ENCODE measurements at regions not wholly inside any gene's neighbourhood (a gene's known extent, or its start where the extent isn't known, plus 50 kb on each side); places are given as distances from the start of the nearest gene placed in this dataset.

GRCh38 chr12:92276276-92276675, 130.6 kb upstream of the BTG1 start:
- H3K9me3 ChIP-seq: no peaks in the 10 kb centered on the region
- 98% methylated on average over 1 of the region's 1 CpG for WGBS, 2 donors
- no peaks in the 10 kb centered on the region for H3K27me3 ChIP-seq
- H3K27ac ChIP-seq: no peak overlapping the region
- no peaks in the 10 kb centered on the region for H3K36me3 ChIP-seq
- intact Hi-C loops (cut with DNase I): no loop called here
- no peak for DNase-seq
- TF ChIP-seq POLR2A (IDR thresholded peaks at IDR 0.05): no peak
- no peak for TF ChIP-seq CTCF (IDR thresholded peaks at IDR 0.05)
- H3K4me3 ChIP-seq (replicated peaks in 1 of 3): no peak overlapping the region
- H3K4me1 ChIP-seq: no peaks in the 10 kb centered on the region

GRCh38 chr12:92275443-92276154, 130.0 kb upstream of the BTG1 start:
- TF ChIP-seq CTCF (IDR thresholded peaks at IDR 0.05) (no peak), POLR2A (IDR thresholded peaks at IDR 0.05) (no peak)
- no peaks in the 10 kb centered on the region for H3K9me3 ChIP-seq
- intact Hi-C loops (cut with DNase I): no loop called here
- no peak overlapping the region for H3K27ac ChIP-seq
- no peaks in the 10 kb centered on the region for H3K27me3 ChIP-seq
- no peak for DNase-seq
- WGBS, 2 donors: 75 to 78% methylated on average over 7 of the region's 7 CpGs
- H3K4me3 ChIP-seq (replicated peaks in 1 of 3): no peak overlapping the region
- no peaks in the 10 kb centered on the region for H3K36me3 ChIP-seq
- H3K4me1 ChIP-seq: no peaks in the 10 kb centered on the region

- H3K27me3 ChIP-seq: no peaks in the 10 kb centered on the region
- no peaks in the 10 kb centered on the region for H3K36me3 ChIP-seq
- no peak for TF ChIP-seq CTCF (IDR thresholded peaks at IDR 0.05)
- no peak for TF ChIP-seq POLR2A (IDR thresholded peaks at IDR 0.05)
- H3K4me3 ChIP-seq (replicated peaks in 1 of 3): no peak overlapping the region
- 95% methylated on average over 2 of the region's 2 CpGs for WGBS, 2 donors
- no peak overlapping the region for H3K27ac ChIP-seq
- H3K9me3 ChIP-seq: no peaks in the 10 kb centered on the region
- intact Hi-C loops (cut with DNase I): no loop called here
- DNase-seq: no peak
- no peaks in the 10 kb centered on the region for H3K4me1 ChIP-seq
Measured at GRCh38 chr12:92273076-92273475, 127.4 kb upstream of the BTG1 start.

GRCh38 chr12:92272061-92272964, 126.7 kb upstream of the BTG1 start:
- intact Hi-C loops (cut with DNase I): no loop called here
- no peak for TF ChIP-seq CTCF (IDR thresholded peaks at IDR 0.05)
- no peak for TF ChIP-seq POLR2A (IDR thresholded peaks at IDR 0.05)

GRCh38 chr12:92271341-92271740, 125.7 kb upstream of the BTG1 start:
- WGBS, 2 donors: 98% methylated on average over 2 of the region's 2 CpGs
- no peak for DNase-seq
- H3K27ac ChIP-seq: no peak overlapping the region
- H3K27me3 ChIP-seq: no peaks in the 10 kb centered on the region
- intact Hi-C loops (cut with DNase I): no loop called here
- no peak overlapping the region for H3K4me3 ChIP-seq (replicated peaks in 1 of 3)
- H3K9me3 ChIP-seq: no peaks in the 10 kb centered on the region
- no peaks in the 10 kb centered on the region for H3K36me3 ChIP-seq
- TF ChIP-seq POLR2A (IDR thresholded peaks at IDR 0.05): no peak
- TF ChIP-seq CTCF (IDR thresholded peaks at IDR 0.05): no peak
- H3K4me1 ChIP-seq: no peaks in the 10 kb centered on the region

More at GRCh38 chr12:92272061-92272964, 126.7 kb upstream of the BTG1 start:
- DNase-seq: no peak
- H3K4me3 ChIP-seq (replicated peaks in 1 of 3): no peak overlapping the region
- no peaks in the 10 kb centered on the region for H3K9me3 ChIP-seq
- no peaks in the 10 kb centered on the region for H3K36me3 ChIP-seq
- no peak overlapping the region for H3K27ac ChIP-seq
- no peaks in the 10 kb centered on the region for H3K4me1 ChIP-seq
- no peaks in the 10 kb centered on the region for H3K27me3 ChIP-seq
- 53 to 55% methylated on average over 9 of the region's 9 CpGs for WGBS, 2 donors

All from thyroid gland (tissue), 4 donors.